ENCODE measurements at regions not wholly inside any gene's neighbourhood (a gene's known extent, or its start where the extent isn't known, plus 50 kb on each side); places are given as distances from the start of the nearest gene placed in this dataset.

DNA sequence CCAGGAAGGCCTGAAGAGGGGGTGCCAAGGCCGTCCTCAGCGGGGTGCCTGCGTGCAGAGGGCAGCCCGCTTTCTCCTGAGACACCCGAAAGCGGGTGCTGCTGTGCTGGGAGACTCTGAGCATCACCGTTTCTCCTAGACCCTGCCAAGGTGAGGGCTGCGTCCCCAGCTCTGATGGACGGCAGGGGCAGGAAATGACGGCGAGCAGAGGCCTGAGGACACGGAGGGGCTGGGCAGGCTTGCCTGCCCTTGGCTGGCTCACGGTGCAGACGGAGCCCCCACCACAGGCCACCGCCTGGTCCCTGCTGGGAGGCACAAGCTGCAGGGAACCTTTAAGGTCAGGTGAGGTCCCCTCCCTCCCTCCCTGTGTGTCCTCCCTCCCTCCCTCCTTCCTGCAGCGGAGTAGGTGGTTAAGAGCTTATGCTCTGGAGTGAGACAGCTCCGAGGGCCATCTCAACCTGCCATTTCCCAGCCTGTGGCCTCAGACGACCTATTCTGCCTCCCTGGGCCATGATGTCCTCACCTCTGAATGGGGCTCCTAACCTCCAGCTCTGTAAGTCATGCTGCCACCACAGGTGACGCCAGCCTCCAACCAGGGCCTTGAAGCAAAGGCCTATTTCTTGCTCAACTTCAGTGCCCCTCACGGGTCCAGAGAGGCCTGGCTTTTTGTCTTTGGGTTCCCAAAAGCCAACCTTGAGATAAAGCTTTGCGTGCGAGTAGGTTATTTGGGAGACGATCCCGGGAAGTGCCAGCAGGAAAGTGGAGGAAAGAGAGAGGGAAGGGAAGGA lies 54.2 kb upstream of the GRPEL1 start:
- 67% methylated on average over 19 of the region's 24 CpGs for WGBS (ENCODE audit: insufficient coverage)
- no peak for DNase-seq
- Histone ChIP-seq H3K79me2 (ENCODE audit: insufficient read depth, low read length) (no peaks in the 10 kb centered on the region), H3K4me2 (replicated peaks; ENCODE audit: extremely low read depth, low read length, poor library complexity, severe bottlenecking) (no peak overlapping the region), H3K4me1 (ENCODE audit: control insufficient read depth in 1 of 2, insufficient read depth in 2 of 2, low read length in 2 of 2) (no peaks in the 10 kb centered on the region), H3K27me3 (ENCODE audit: control insufficient read depth in 2 of 2, insufficient read depth in 2 of 2, low read length in 2 of 2) (no peaks in the 10 kb centered on the region), H3K9ac (ENCODE audit: insufficient read depth, low read length, poor library complexity, severe bottlenecking) (no peak overlapping the region), H2AFZ (ENCODE audit: insufficient read depth, low read depth, low read length, poor library complexity, severe bottlenecking) (no peak overlapping the region), H4K20me1 (ENCODE audit: insufficient read depth, low read length) (no peaks in the 10 kb centered on the region), H3K4me3 (replicated peaks in 1 of 3; ENCODE audit: low read depth in 2 of 3, low read length in 3 of 3) (no peak overlapping the region), H3K36me3 (replicated peaks in 1 of 2; ENCODE audit: control insufficient read depth in 1 of 2, insufficient read depth in 2 of 2, low read length in 2 of 2) (no peaks in the 10 kb centered on the region), H3K9me3 (replicated peaks in 1 of 2; ENCODE audit: control insufficient read depth in 1 of 2, insufficient read depth in 1 of 2, low read length in 2 of 2) (no peaks in the 10 kb centered on the region), H3K27ac (ENCODE audit: low read depth in 1 of 2, low read length in 2 of 2) (no peak overlapping the region)
- Mint-ChIP-seq H3K4me3 (no peak overlapping the region), H3K36me3 (no peaks in the 10 kb centered on the region), H3K9me3 (peaks cover 0 to 10% (median 4%) of the 10 kb centered on the region in 7 donors), H3K27ac (no peak overlapping the region), H3K27me3 (ENCODE audit: low read depth in 3 of 3) (peaks cover 8 to 26% (median 12%) of the 10 kb centered on the region in 3 donors), H3K4me1 (no peaks in the 10 kb centered on the region)
- no peak for TF ChIP-seq CTCF (IDR thresholded peaks at IDR 0.05)
- intact Hi-C loops (cut with micrococcal nuclease): no loop called here

- no peak overlapping the region for H3K4me3 ChIP-seq (replicated peaks in 1 of 3; ENCODE audit: low read depth in 2 of 3, low read length in 3 of 3)
- H3K9ac ChIP-seq (ENCODE audit: insufficient read depth, low read length, poor library complexity, severe bottlenecking): no peak overlapping the region
- DNase-seq: no peak
- no peaks in the 10 kb centered on the region for H3K36me3 ChIP-seq (replicated peaks in 1 of 2; ENCODE audit: control insufficient read depth in 1 of 2, insufficient read depth in 2 of 2, low read length in 2 of 2)
- Mint-ChIP-seq H3K36me3 (no peaks in the 10 kb centered on the region), H3K4me1 (no peaks in the 10 kb centered on the region), H3K9me3 (peaks cover 0 to 10% (median 4%) of the 10 kb centered on the region in 7 donors), H3K27me3 (ENCODE audit: low read depth in 3 of 3) (peaks cover 8 to 26% (median 12%) of the 10 kb centered on the region in 3 donors), H3K27ac (no peak overlapping the region), H3K4me3 (no peak overlapping the region)
- H3K27me3 ChIP-seq (ENCODE audit: control insufficient read depth in 2 of 2, insufficient read depth in 2 of 2, low read length in 2 of 2): no peaks in the 10 kb centered on the region
- 87% methylated on average over 13 of the region's 15 CpGs for WGBS (ENCODE audit: insufficient coverage)
- no peaks in the 10 kb centered on the region for H3K79me2 ChIP-seq (ENCODE audit: insufficient read depth, low read length)
- TF ChIP-seq CTCF (IDR thresholded peaks at IDR 0.05): no peak
- no peak overlapping the region for H3K4me2 ChIP-seq (replicated peaks; ENCODE audit: extremely low read depth, low read length, poor library complexity, severe bottlenecking)
- no peak overlapping the region for H2AFZ ChIP-seq (ENCODE audit: insufficient read depth, low read depth, low read length, poor library complexity, severe bottlenecking)
- H3K27ac ChIP-seq (ENCODE audit: low read depth in 1 of 2, low read length in 2 of 2): no peak overlapping the region
- no peaks in the 10 kb centered on the region for H3K4me1 ChIP-seq (ENCODE audit: control insufficient read depth in 1 of 2, insufficient read depth in 2 of 2, low read length in 2 of 2)
- no peaks in the 10 kb centered on the region for H3K9me3 ChIP-seq (replicated peaks in 1 of 2; ENCODE audit: control insufficient read depth in 1 of 2, insufficient read depth in 1 of 2, low read length in 2 of 2)
- H4K20me1 ChIP-seq (ENCODE audit: insufficient read depth, low read length): no peaks in the 10 kb centered on the region
- intact Hi-C loops (cut with micrococcal nuclease): no loop called here
These were observed 53.3 kb upstream of the GRPEL1 start for GRCh38 chr4:7121174-7121573.
